Effector memory CD8-positive, alpha-beta T cell (primary cell): ENCODE measurements at regions not wholly inside any gene's neighbourhood (a gene's known extent, or its start where the extent isn't known, plus 50 kb on each side); places are given as distances from the start of the nearest gene placed in this dataset.

Experiments used
- ATAC-seq: fragments of 150-1000 bp; cut with Tn5 transposase; replicated peaks from 2 replicates; pipeline ENCODE4 v1.10.0; 2021; ENCODE audit warnings: mild to moderate bottlenecking, moderate library complexity
- DNase-seq, 3 experiments: peaks; one replicate each; pipeline ENCODE4 v3.0.0; 2021
- H3K27ac Mint-ChIP-seq, 2 donors: one replicate each; pipeline ENCODE4 v1.8.0; 2022; ENCODE audit warnings: mild to moderate bottlenecking in 2 of 2, mixed read lengths in 2 of 2, moderate library complexity in 2 of 2
- H3K27me3 Mint-ChIP-seq, 2 donors: one replicate each; pipeline ENCODE4 v1.8.0; 2022; ENCODE audit warnings: mixed read lengths in 2 of 2
- H3K36me3 Mint-ChIP-seq: one replicate; pipeline ENCODE4 v1.8.0; 2022; ENCODE audit warnings: mild to moderate bottlenecking, moderate library complexity, mixed read lengths; ENCODE audit not compliant: insufficient read depth
- H3K4me1 Mint-ChIP-seq, 2 donors: one replicate each; pipeline ENCODE4 v1.8.0; 2022; ENCODE audit warnings: low read depth in 2 of 2, mixed read lengths in 2 of 2
- H3K4me3 Mint-ChIP-seq, 2 donors: one replicate each; pipeline ENCODE4 v1.8.0; 2022; ENCODE audit warnings: mild to moderate bottlenecking in 2 of 2, mixed read lengths in 2 of 2, moderate library complexity in 2 of 2
- H3K9me3 Mint-ChIP-seq, 2 donors: one replicate each; pipeline ENCODE4 v1.8.0; 2022; ENCODE audit warnings: mixed read lengths in 2 of 2

- Mint-ChIP-seq H3K27me3 (peaks cover 11 to 14% of the 10 kb centered on the region in 2 donors), H3K9me3 (no peaks in the 10 kb centered on the region), H3K4me3 (no peak overlapping the region), H3K36me3 (no peaks in the 10 kb centered on the region), H3K4me1 (no peaks in the 10 kb centered on the region), H3K27ac (no peak overlapping the region)
- DNase-seq (no peak), ATAC-seq (no peak)
Measured at GRCh38 chr1:116211294-116211693, 100.1 kb downstream of the MAB21L3 start.

GRCh38 chr1:116218922-116219321 is 107.7 kb downstream of the MAB21L3 start:
- Mint-ChIP-seq H3K9me3 (no peaks in the 10 kb centered on the region), H3K36me3 (no peaks in the 10 kb centered on the region), H3K27ac (peak overlapping the region in 1 of 2 donors; percentile 2), H3K4me3 (no peak overlapping the region), H3K27me3 (peaks cover 0 to 5% of the 10 kb centered on the region in 2 donors), H3K4me1 (no peaks in the 10 kb centered on the region)
- no peak for DNase-seq
- no peak for ATAC-seq

- Mint-ChIP-seq H3K36me3 (no peaks in the 10 kb centered on the region), H3K9me3 (no peaks in the 10 kb centered on the region), H3K4me3 (no peak overlapping the region), H3K4me1 (no peaks in the 10 kb centered on the region), H3K27ac (peak overlapping the region in 1 of 2 donors; percentile 9), H3K27me3 (peaks cover 0 to 5% of the 10 kb centered on the region in 2 donors)
- no peak for ATAC-seq
- no peak for DNase-seq
Measured at GRCh38 chr1:116219651-116220434, 108.6 kb downstream of the MAB21L3 start.

- no peaks in the 10 kb centered on the region for H3K9me3 Mint-ChIP-seq
- no peaks in the 10 kb centered on the region for H3K36me3 Mint-ChIP-seq
- ATAC-seq (no peak), DNase-seq (no peak)
- peaks cover 0 to 12% of the 10 kb centered on the region in 2 donors for H3K27me3 Mint-ChIP-seq
- H3K27ac Mint-ChIP-seq, result no peak overlapping the region
- H3K4me1 Mint-ChIP-seq, result no peaks in the 10 kb centered on the region
- H3K4me3 Mint-ChIP-seq, result no peak overlapping the region
Measured at GRCh38 chr1:116224111-116224510, 112.9 kb downstream of the MAB21L3 start.

- no peak overlapping the region for H3K4me3 Mint-ChIP-seq
- no peak overlapping the region for H3K27ac Mint-ChIP-seq
- no peaks in the 10 kb centered on the region for H3K36me3 Mint-ChIP-seq
Measured at GRCh38 chr1:116224561-116224960, 113.4 kb downstream of the MAB21L3 start.

GRCh38 chr1:116226017-116226416 is 114.8 kb downstream of the MAB21L3 start:
- Mint-ChIP-seq H3K9me3 (no peaks in the 10 kb centered on the region), H3K36me3 (no peaks in the 10 kb centered on the region), H3K27ac (no peak overlapping the region), H3K4me1 (no peaks in the 10 kb centered on the region), H3K27me3 (peaks cover 0 to 12% of the 10 kb centered on the region in 2 donors), H3K4me3 (no peak overlapping the region)
- DNase-seq (no peak), ATAC-seq (no peak)

More at GRCh38 chr1:116224561-116224960, 113.4 kb downstream of the MAB21L3 start:
- DNase-seq (no peak), ATAC-seq (no peak)
- no peaks in the 10 kb centered on the region for H3K9me3 Mint-ChIP-seq
- H3K27me3 Mint-ChIP-seq, result peaks cover 0 to 12% of the 10 kb centered on the region in 2 donors
- H3K4me1 Mint-ChIP-seq, result no peaks in the 10 kb centered on the region

- ATAC-seq (no peak), DNase-seq (no peak)
- no peak overlapping the region for H3K27ac Mint-ChIP-seq
- no peak overlapping the region for H3K4me3 Mint-ChIP-seq
- H3K36me3 Mint-ChIP-seq, result no peaks in the 10 kb centered on the region
- peaks cover 4 to 5% of the 10 kb centered on the region in 2 donors for H3K4me1 Mint-ChIP-seq
- H3K9me3 Mint-ChIP-seq, result no peaks in the 10 kb centered on the region
- H3K27me3 Mint-ChIP-seq, result peaks cover 0 to 12% of the 10 kb centered on the region in 2 donors
Measured at GRCh38 chr1:116228511-116228910, 117.3 kb downstream of the MAB21L3 start.

GRCh38 chr1:116230712-116231111 is 119.5 kb downstream of the MAB21L3 start:
- no peaks in the 10 kb centered on the region for H3K9me3 Mint-ChIP-seq
- DNase-seq, result no peak
- no peaks in the 10 kb centered on the region for H3K36me3 Mint-ChIP-seq
- no peak for ATAC-seq
- peaks cover 4 to 5% of the 10 kb centered on the region in 2 donors for H3K4me1 Mint-ChIP-seq
- H3K27ac Mint-ChIP-seq, result no peak overlapping the region
- H3K4me3 Mint-ChIP-seq, result no peak overlapping the region
- peaks cover 0 to 12% of the 10 kb centered on the region in 2 donors for H3K27me3 Mint-ChIP-seq

GRCh38 chr1:116231752-116232151 is 120.6 kb downstream of the MAB21L3 start:
- H3K9me3 Mint-ChIP-seq, result no peaks in the 10 kb centered on the region
- H3K4me1 Mint-ChIP-seq, result peaks cover 4 to 5% of the 10 kb centered on the region in 2 donors
- no peaks in the 10 kb centered on the region for H3K36me3 Mint-ChIP-seq
- ATAC-seq (no peak), DNase-seq (no peak)
- no peak overlapping the region for H3K4me3 Mint-ChIP-seq
- H3K27me3 Mint-ChIP-seq, result peaks cover under 1 to 12% of the 10 kb centered on the region in 2 donors
- H3K27ac Mint-ChIP-seq, result no peak overlapping the region

GRCh38 chr1:116232989-116233514 is 121.9 kb downstream of the MAB21L3 start:
- Mint-ChIP-seq H3K9me3 (no peaks in the 10 kb centered on the region), H3K4me3 (no peak overlapping the region), H3K27me3 (peaks cover 12 to 14% of the 10 kb centered on the region in 2 donors), H3K4me1 (peaks cover 4 to 5% of the 10 kb centered on the region in 2 donors), H3K36me3 (no peaks in the 10 kb centered on the region), H3K27ac (peak overlapping the region in 1 of 2 donors; percentile 42)
- DNase-seq (no peak), ATAC-seq (peak; percentile 39)

GRCh38 chr1:116234429-116234828 is 123.2 kb downstream of the MAB21L3 start:
- DNase-seq, result no peak
- peaks cover 12 to 15% of the 10 kb centered on the region in 2 donors for H3K27me3 Mint-ChIP-seq
- no peak for ATAC-seq
- H3K27ac Mint-ChIP-seq, result no peak overlapping the region
- no peaks in the 10 kb centered on the region for H3K36me3 Mint-ChIP-seq
- H3K4me1 Mint-ChIP-seq, result peaks cover 4 to 5% of the 10 kb centered on the region in 2 donors
- no peak overlapping the region for H3K4me3 Mint-ChIP-seq
- H3K9me3 Mint-ChIP-seq, result no peaks in the 10 kb centered on the region

- no peaks in the 10 kb centered on the region for H3K9me3 Mint-ChIP-seq
- H3K27ac Mint-ChIP-seq, result no peak overlapping the region
- H3K36me3 Mint-ChIP-seq, result no peaks in the 10 kb centered on the region
- no peak overlapping the region for H3K4me3 Mint-ChIP-seq
- ATAC-seq (no peak), DNase-seq (no peak)
- H3K27me3 Mint-ChIP-seq, result peaks cover 15 to 23% of the 10 kb centered on the region in 2 donors
- H3K4me1 Mint-ChIP-seq, result no peaks in the 10 kb centered on the region
Measured at GRCh38 chr1:116239916-116240315, 128.7 kb downstream of the MAB21L3 start.

GRCh38 chr1:116242741-116243140 is 130.3 kb upstream of the ATP1A1 start:
- peak overlapping the region in 1 of 2 donors; percentile 30 for H3K27ac Mint-ChIP-seq
- no peak for DNase-seq
- H3K4me1 Mint-ChIP-seq, result no peaks in the 10 kb centered on the region
- H3K9me3 Mint-ChIP-seq, result no peaks in the 10 kb centered on the region
- ATAC-seq, result no peak
- no peak overlapping the region for H3K4me3 Mint-ChIP-seq
- peaks cover 3 to 12% of the 10 kb centered on the region in 2 donors for H3K27me3 Mint-ChIP-seq
- H3K36me3 Mint-ChIP-seq, result no peaks in the 10 kb centered on the region
